GM19193 (cell line): ENCODE measurements at regions not wholly inside any gene's neighbourhood (a gene's known extent, or its start where the extent isn't known, plus 50 kb on each side); places are given as distances from the start of the nearest gene placed in this dataset.

Source experiments
- POLR2A ChIP-seq: IDR thresholded peaks from 4 replicates; pipeline ENCODE4 v1.6.1; 2011; ENCODE audit not compliant: insufficient read depth, insufficient read length; ENCODE audit errors: extremely low read depth

- no peak for TF ChIP-seq POLR2A
Observed at GRCh38 chr9:90037146-90037797, 432.5 kb downstream of the GADD45G start.

GRCh38 chr9:90038763-90039162 lies 434.0 kb downstream of the GADD45G start:
- TF ChIP-seq POLR2A = no peak

- TF ChIP-seq POLR2A = no peak
Observed at GRCh38 chr9:90044263-90044662, 439.5 kb downstream of the GADD45G start.

GRCh38 chr9:90044710-90045151 lies 439.9 kb downstream of the GADD45G start:
- TF ChIP-seq POLR2A = no peak

GRCh38 chr9:90046317-90046861 lies 441.6 kb downstream of the GADD45G start:
- TF ChIP-seq POLR2A = no peak

- TF ChIP-seq POLR2A = no peak
Observed at GRCh38 chr9:90047828-90048227, 443.0 kb downstream of the GADD45G start.

GRCh38 chr9:90052366-90052765 lies 447.6 kb downstream of the GADD45G start:
- no peak for TF ChIP-seq POLR2A

- TF ChIP-seq POLR2A = no peak
Observed at GRCh38 chr9:90053027-90053426, 448.2 kb downstream of the GADD45G start.

GRCh38 chr9:90054810-90055209 lies 450.0 kb downstream of the GADD45G start:
- TF ChIP-seq POLR2A = no peak

- no peak for TF ChIP-seq POLR2A
Observed at GRCh38 chr9:90055226-90055625, 450.4 kb downstream of the GADD45G start.

- TF ChIP-seq POLR2A = no peak
Observed at GRCh38 chr9:90057361-90057760, 452.5 kb downstream of the GADD45G start.

- no peak for TF ChIP-seq POLR2A
Observed at GRCh38 chr9:90058182-90058763, 453.5 kb downstream of the GADD45G start.

GRCh38 chr9:90059436-90059835 lies 454.6 kb downstream of the GADD45G start:
- TF ChIP-seq POLR2A = no peak

GRCh38 chr9:90060256-90060655 lies 455.4 kb downstream of the GADD45G start:
- TF ChIP-seq POLR2A = no peak

GRCh38 chr9:90061187-90061586 lies 456.4 kb downstream of the GADD45G start:
- TF ChIP-seq POLR2A = no peak

GRCh38 chr9:90062982-90063381 lies 458.2 kb downstream of the GADD45G start:
- TF ChIP-seq POLR2A = no peak
